ENCODE measurements at regions not wholly inside any gene's neighbourhood (a gene's known extent, or its start where the extent isn't known, plus 50 kb on each side); places are given as distances from the start of the nearest gene placed in this dataset.

DNA sequence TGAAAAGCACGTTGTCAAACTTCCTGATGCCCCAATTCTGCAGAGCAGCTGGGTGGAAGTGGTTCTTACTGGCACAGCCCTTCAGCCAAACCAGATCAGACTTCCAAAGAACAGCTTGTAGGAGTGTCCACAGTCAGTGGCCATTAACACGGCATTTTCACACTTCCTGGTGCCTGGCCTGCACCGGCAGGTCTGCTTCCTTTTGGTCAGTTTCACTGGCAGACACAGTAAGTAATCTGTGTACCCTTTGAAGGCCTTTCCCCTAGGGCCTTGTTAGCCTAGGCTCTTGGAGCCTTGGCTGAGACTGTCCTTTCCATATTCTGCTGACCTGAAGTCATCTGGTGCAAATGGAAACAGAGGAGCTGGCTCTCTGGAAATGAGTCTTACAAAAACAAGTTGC, 297.5 kb upstream of the TNC start:
- TF ChIP-seq TEAD4 (IDR thresholded peaks at IDR 0.05): no peak

GRCh38 chr9:115416299-115416698, 298.3 kb upstream of the TNC start:
- no peak for TF ChIP-seq CEBPB (IDR thresholded peaks at IDR 0.05)
- TF ChIP-seq REST (IDR thresholded peaks at IDR 0.05; ENCODE audit: low read depth): no peak
- TF ChIP-seq EGR1 (IDR thresholded peaks at IDR 0.05): no peak
- TF ChIP-seq, protein P1, sequence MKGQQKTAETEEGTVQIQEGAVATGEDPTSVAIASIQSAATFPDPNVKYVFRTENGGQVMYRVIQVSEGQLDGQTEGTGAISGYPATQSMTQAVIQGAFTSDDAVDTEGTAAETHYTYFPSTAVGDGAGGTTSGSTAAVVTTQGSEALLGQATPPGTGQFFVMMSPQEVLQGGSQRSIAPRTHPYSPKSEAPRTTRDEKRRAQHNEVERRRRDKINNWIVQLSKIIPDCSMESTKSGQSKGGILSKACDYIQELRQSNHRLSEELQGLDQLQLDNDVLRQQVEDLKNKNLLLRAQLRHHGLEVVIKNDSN (IDR thresholded peaks at IDR 0.05): no peak
- no peak for TF ChIP-seq TAF1 (IDR thresholded peaks at IDR 0.05; ENCODE audit: low read depth)
- TF ChIP-seq TCF12 (IDR thresholded peaks at IDR 0.05; ENCODE audit: low read depth): no peak
- no peak for TF ChIP-seq ZBTB7A (IDR thresholded peaks at IDR 0.05; ENCODE audit: low read depth)

DNA sequence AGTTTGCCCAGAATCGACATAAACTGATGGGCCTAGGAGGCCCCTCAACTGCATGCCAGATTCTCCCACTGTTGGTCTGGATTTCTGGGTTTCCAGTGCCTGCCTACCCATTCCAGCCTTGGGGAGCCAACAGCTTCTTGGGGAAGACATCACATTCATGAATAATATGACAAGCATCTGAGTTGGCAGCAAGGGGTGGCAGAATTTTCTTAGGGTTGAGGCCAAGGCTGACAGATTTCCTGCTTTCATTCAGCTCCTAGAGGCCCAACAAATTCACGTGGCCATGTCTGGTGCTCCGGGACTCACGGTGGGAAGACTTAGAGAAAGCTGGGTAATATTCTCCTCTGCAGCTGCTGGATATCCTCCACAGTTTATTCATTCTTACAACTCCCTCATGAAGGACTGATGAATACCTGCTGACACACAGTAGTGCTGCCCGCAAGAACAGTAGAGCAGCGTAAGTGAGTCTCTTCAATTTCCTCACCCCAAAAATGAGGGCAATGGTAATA, 305.0 kb upstream of the TNC start:
- TF ChIP-seq, protein P1 (IDR thresholded peaks at IDR 0.05): no peak
- no peak for TF ChIP-seq RAD21 (IDR thresholded peaks at IDR 0.05; ENCODE audit: low read depth)
- no peak for TF ChIP-seq CEBPB (IDR thresholded peaks at IDR 0.05)
- TF ChIP-seq REST (IDR thresholded peaks at IDR 0.05; ENCODE audit: low read depth): no peak
- no peak for TF ChIP-seq TEAD4 (IDR thresholded peaks at IDR 0.05)
- no peak for TF ChIP-seq CREB1 (IDR thresholded peaks at IDR 0.05; ENCODE audit: low read depth)
- TF ChIP-seq FOXM1 (IDR thresholded peaks at IDR 0.05; ENCODE audit: borderline replicate concordance, low read depth): no peak
- TF ChIP-seq, protein P2, sequence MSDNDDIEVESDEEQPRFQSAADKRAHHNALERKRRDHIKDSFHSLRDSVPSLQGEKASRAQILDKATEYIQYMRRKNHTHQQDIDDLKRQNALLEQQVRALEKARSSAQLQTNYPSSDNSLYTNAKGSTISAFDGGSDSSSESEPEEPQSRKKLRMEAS (IDR thresholded peaks at IDR 0.05): no peak
- no peak for TF ChIP-seq EGR1 (IDR thresholded peaks at IDR 0.05)
- TF ChIP-seq NFIC (IDR thresholded peaks at IDR 0.05): no peak
- TF ChIP-seq EP300 (IDR thresholded peaks at IDR 0.05; ENCODE audit: borderline replicate concordance): no peak

GRCh38 chr9:115423646-115424045, 305.7 kb upstream of the TNC start:
- no peak for TF ChIP-seq EGR1 (IDR thresholded peaks at IDR 0.05)
- no peak for TF ChIP-seq CEBPB (IDR thresholded peaks at IDR 0.05)
- TF ChIP-seq YY1 (IDR thresholded peaks at IDR 0.05; ENCODE audit: low read depth): no peak
- TF ChIP-seq EP300 (IDR thresholded peaks at IDR 0.05; ENCODE audit: borderline replicate concordance): no peak
- TF ChIP-seq ZBTB7A (IDR thresholded peaks at IDR 0.05; ENCODE audit: low read depth): no peak
- no peak for TF ChIP-seq TEAD4 (IDR thresholded peaks at IDR 0.05)
- TF ChIP-seq REST (IDR thresholded peaks at IDR 0.05; ENCODE audit: low read depth): no peak
- TF ChIP-seq, protein P1 (IDR thresholded peaks at IDR 0.05): no peak
- TF ChIP-seq RAD21 (IDR thresholded peaks at IDR 0.05; ENCODE audit: low read depth): no peak
- no peak for TF ChIP-seq NFIC (IDR thresholded peaks at IDR 0.05)
- TF ChIP-seq, protein P2 (IDR thresholded peaks at IDR 0.05): no peak
- TF ChIP-seq TAF1 (IDR thresholded peaks at IDR 0.05; ENCODE audit: low read depth): no peak
- TF ChIP-seq FOXM1 (IDR thresholded peaks at IDR 0.05; ENCODE audit: borderline replicate concordance, low read depth): no peak
- no peak for TF ChIP-seq TCF12 (IDR thresholded peaks at IDR 0.05; ENCODE audit: low read depth)
- no peak for TF ChIP-seq CREB1 (IDR thresholded peaks at IDR 0.05; ENCODE audit: low read depth)

- TF ChIP-seq FOXM1 (IDR thresholded peaks at IDR 0.05; ENCODE audit: borderline replicate concordance, low read depth) (no peak), REST (IDR thresholded peaks at IDR 0.05; ENCODE audit: low read depth) (no peak), EP300 (IDR thresholded peaks at IDR 0.05; ENCODE audit: borderline replicate concordance) (no peak), CREB1 (IDR thresholded peaks at IDR 0.05; ENCODE audit: low read depth) (no peak), TEAD4 (IDR thresholded peaks at IDR 0.05) (no peak), EGR1 (IDR thresholded peaks at IDR 0.05) (no peak), CEBPB (IDR thresholded peaks at IDR 0.05) (no peak), NFIC (IDR thresholded peaks at IDR 0.05) (no peak), TCF12 (IDR thresholded peaks at IDR 0.05; ENCODE audit: low read depth) (no peak), RAD21 (IDR thresholded peaks at IDR 0.05; ENCODE audit: low read depth) (no peak), YY1 (IDR thresholded peaks at IDR 0.05; ENCODE audit: low read depth) (no peak), TAF1 (IDR thresholded peaks at IDR 0.05; ENCODE audit: low read depth) (no peak), ZBTB7A (IDR thresholded peaks at IDR 0.05; ENCODE audit: low read depth) (no peak)
- TF ChIP-seq, protein P2 (IDR thresholded peaks at IDR 0.05): no peak
- TF ChIP-seq, protein P1 (IDR thresholded peaks at IDR 0.05): no peak
Observed at GRCh38 chr9:115425601-115426000, 307.6 kb upstream of the TNC start.
